Keratinocyte (primary cell): ENCODE measurements at regions not wholly inside any gene's neighbourhood (a gene's known extent, or its start where the extent isn't known, plus 50 kb on each side); places are given as distances from the start of the nearest gene placed in this dataset.

Experiments
- EZH2 ChIP-seq: IDR thresholded peaks from one replicate; pipeline ENCODE4 v1.6.1; 2012; ENCODE audit warnings: inconsistent platforms, mild to moderate bottlenecking, low read length, moderate library complexity
- TF ChIP-seq, protein P1 (sequence below), 3 experiments: IDR thresholded peaks in 1 of 3; conservative IDR thresholded peaks in 1 of 3; optimal IDR thresholded peaks in 1 of 3; 2 replicates in 2 of 3; 3 replicates in 1 of 3; pipeline versions ENCODE3 to v1.5.1; 2011; ENCODE audit warnings: low read length in 3 of 3, mild to moderate bottlenecking in 3 of 3, moderate library complexity in 2 of 3, control low read depth in 1 of 3, inconsistent platforms in 1 of 3; ENCODE audit not compliant: insufficient read depth in 2 of 3; ENCODE audit errors: extremely low read depth in 1 of 3

DNA sequence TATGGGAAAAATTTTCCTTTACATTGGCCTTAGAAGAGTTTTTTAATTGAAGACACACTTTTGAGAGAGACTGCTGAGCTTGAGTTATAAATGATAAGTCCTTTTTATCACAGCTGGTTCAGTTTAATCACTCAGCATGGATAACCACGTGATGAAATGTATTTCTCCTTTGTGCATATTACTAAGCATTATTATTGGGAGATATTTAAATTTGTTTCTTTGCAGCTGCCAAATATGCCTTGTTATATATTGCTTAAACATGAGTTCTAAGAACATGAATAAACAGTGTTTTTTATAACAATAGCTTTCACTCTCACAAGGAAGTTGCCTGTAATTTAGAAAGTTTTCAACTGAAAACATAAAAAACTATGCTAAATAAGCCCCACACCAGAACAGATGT is 293.5 kb upstream of the LRFN5 start:
- TF ChIP-seq, protein P1, sequence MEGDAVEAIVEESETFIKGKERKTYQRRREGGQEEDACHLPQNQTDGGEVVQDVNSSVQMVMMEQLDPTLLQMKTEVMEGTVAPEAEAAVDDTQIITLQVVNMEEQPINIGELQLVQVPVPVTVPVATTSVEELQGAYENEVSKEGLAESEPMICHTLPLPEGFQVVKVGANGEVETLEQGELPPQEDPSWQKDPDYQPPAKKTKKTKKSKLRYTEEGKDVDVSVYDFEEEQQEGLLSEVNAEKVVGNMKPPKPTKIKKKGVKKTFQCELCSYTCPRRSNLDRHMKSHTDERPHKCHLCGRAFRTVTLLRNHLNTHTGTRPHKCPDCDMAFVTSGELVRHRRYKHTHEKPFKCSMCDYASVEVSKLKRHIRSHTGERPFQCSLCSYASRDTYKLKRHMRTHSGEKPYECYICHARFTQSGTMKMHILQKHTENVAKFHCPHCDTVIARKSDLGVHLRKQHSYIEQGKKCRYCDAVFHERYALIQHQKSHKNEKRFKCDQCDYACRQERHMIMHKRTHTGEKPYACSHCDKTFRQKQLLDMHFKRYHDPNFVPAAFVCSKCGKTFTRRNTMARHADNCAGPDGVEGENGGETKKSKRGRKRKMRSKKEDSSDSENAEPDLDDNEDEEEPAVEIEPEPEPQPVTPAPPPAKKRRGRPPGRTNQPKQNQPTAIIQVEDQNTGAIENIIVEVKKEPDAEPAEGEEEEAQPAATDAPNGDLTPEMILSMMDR (optimal IDR thresholded peaks at IDR 0.05 in 1 of 3, IDR thresholded peaks at IDR 0.05 in 1 of 3, conservative IDR thresholded peaks at IDR 0.05 in 1 of 3; ENCODE audit: extremely low read depth in 1 of 3, insufficient read depth in 2 of 3, low read length in 3 of 3): no peak
- TF ChIP-seq EZH2: no peak
